ENCODE measurements at regions not wholly inside any gene's neighbourhood (a gene's known extent, or its start where the extent isn't known, plus 50 kb on each side); places are given as distances from the start of the nearest gene placed in this dataset.

DNA sequence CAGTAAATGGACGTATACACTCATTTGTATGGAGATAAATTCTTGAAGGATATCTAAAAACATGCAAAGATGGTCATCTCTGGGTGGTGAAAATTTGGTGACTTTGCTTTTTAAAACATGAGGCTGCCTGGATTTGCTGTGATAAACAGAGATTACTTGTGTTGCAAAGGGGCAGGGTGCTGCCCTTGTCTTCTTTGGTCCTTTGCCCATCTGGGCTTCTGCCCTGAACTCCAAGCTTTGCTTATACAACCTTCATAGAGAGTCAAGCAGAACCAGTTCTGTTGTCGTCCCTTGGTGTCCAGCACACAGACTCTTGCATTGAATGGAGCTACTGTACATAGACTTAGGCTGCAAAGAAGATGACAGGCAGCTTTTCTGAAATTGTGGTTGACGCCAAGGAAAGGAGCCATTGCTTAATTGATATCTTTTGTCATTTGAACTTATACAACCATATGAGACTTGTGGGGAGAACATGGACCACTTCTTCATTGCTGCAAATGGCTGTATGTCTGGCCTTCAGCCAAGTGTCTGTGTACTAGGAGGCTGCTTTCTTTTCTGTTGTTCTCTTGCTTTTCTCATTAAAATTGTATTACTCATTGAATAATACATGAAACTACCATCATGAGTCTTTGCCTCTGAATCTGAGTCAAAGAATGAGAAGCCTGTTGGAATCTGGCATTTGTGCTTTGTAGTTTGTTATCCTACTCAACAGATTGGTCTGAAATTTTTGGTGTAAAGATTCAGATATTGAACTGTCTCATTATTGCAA lies 152.5 kb downstream of the DMRT2 start:
- DNase-seq = no peak

DNA sequence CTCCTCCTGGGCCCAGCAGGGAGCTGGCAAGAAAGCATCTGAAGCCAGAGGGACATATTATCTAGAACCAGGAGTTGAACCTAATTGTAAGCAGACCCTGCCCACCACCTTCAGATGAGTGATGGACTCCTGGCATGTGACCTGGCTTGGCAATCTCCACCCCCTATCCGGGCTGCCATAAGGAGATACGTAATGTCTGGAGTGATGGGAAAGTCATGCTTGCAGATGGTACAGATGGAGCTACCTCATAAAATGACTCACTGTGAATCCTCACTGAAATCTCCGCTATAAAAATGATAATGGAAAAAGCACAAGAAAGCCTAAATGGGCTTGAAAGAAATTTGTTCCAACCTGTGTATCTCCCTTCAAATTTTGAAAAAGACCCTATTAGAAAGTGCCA lies 157.5 kb downstream of the DMRT2 start:
- DNase-seq = no peak

DNA sequence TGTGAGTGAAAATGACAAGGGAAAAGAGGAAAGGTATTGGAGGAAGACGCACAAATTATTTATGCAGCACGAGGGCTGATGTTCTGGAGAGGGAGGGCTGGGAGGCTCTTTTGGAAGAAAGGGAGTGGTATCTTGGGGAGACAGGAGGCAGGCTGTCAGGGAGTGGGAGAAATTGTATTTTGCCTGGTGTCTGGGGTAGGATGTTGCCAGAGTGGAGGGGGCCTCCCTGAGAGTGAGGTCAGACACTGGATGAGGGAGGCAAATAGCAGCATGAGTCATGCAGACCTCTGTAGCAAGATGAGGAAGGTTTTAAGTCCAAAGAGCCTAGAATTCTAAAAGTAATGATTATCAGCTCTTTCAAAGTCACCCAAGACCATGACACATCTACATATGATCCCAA lies 158.0 kb downstream of the DMRT2 start:
- DNase-seq = no peak

DNA sequence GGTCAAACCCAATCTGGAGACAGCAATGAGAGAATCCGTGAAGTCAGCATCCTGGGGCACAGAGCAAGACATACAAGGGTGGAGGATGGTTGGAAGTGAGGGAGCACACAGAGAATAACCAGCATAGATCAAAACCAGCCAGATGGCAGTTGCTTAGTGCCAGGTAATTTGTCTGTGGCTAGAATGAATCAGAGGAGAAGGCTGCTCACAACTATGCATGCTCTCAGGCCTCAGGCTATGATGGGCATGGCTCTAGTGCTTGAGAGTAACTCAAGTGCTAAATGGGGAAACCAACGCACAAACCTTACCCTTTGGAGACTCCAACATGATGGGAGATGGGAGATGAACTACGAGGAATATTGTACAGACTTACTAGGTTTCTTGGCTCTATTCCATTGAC lies 160.8 kb downstream of the DMRT2 start:
- DNase-seq = no peak

DNA sequence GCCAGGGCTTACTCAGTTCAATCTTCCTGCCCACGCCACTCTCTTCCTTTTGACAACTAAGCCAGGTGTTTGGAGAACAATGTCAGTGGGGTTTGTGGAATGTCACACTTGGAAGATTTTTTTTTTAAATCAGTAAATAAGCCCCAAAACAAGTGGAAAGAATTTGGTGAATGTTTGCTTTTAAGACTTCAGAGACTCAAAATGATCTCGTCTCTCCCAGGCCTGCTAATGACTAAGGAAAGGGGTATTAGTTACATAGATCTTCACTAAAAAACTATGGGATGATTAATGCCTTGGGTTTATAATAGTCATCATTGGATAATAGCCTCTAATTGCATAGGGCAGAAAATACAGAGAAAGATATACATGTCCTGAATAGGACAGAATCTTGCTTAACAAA lies 166.4 kb downstream of the DMRT2 start:
- DNase-seq = no peak

DNA sequence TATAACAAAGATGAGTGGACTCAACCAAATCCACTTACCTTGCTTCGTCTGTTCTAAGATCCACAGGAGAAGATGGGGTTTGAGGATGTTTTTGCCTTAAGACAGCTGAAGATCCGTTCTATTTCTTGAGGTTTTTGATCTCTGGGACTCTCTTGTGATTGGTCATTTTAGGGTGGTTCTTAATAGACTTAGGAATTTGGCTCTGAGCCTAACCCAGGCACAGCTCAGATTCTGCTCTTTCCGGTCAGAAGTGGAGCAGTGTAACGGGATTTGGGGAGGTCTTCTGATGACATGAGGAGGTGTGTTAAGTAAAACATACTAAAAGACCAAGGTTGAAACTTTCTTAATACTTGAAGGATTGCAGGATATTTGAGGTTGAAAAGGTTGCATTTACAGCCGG lies 166.9 kb downstream of the DMRT2 start:
- no peak for DNase-seq

DNA sequence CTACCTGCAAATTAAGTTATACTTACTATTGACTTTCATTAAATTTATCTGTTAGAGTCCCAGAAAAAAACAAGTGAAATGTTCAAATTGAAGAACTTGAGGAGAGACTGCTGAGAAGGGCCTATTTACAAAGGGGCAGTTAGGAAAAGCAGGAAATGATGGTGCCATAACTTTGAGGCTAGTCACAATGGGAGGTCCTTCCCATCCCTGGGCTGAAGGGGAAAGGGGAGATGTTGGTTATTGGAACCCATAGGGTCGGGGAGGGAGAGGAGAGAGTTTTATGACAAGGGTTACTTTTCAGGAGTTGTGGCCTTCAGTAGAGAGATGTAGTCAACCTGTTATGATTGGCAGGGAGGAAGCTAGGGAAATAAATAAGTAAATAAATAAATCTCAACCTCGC lies 169.1 kb downstream of the DMRT2 start:
- DNase-seq = no peak

DNA sequence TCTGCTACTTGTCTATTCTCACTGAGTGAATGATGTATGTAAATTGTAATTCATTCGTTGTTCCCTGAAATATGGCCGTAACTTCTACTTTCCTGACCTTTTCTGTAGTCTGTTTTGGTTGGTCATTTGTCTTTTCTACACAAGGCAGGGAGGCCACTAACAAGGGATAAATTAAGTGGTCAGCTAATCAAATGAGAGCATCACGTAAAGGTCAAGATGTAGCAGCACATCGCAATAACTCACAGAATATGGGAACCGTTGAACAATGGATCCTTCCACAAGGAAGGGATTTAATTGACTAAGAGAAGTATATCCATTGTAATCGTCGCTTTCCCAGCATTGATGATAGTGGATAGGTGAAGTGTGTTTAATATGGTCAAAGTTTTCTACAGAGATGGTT lies 171.1 kb downstream of the DMRT2 start:
- no peak for DNase-seq

DNA sequence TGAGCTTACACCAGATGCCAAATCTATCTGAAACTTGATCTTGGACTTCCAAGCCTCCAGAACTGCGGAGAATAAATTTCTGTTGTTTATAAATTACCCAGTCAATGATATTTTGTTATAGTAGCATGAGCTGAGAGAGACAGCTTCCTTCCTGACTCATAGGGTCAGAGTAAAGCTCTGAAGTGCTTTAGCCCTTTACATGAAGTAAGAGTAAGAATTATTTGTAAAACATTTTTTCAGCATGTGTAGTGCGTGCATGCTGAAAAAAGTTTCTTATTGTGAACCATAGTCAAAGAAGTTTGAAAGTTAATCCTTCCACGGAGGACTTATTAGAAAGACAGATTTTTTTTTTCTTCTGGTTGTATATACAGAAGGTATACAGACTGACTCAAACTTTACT lies 172.4 kb downstream of the DMRT2 start:
- no peak for DNase-seq

DNA sequence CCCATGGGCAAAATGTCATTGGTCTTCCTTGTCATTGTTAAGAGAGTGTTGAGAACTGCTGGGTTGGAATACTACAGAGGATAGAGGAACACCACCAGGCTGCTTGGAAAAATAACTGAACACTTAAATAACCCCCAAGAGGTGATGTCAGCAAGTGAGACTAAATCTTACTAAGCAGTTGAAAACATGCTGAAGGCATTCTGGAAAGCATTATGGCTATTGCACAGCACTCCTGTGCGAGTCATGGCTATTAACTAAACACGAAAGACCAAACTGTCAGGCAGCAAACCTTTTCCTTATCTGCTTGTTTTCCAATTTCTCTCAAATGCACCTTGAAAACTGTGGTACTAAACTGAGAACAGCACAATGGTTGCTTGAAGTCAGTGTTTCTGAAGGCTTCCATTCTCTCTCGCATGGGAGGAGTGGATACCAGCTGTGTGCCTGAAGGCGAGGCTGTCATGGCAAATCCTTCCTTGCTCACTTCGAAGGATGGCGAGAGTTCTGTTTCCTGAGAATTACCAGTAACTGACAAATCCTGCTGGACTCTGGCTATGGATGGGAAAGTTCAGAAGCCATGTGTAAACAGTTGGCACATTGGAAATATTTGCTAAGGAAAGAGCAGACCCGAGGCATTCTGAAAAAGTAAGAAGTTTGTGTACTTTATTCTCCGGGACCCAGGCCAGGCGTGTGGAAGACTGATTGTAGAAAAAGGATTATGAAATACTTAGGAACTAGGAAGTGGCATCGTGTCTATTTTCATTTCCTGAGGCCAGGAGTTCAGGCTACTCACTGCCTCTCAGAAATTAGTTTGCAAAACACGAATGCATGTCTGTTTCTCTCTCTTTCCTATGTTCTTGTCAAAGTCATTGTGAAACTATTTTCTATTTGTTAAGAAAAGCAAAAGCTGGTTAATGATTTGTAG lies 182.1 kb downstream of the DMRT2 start:
- no peak for DNase-seq

DNA sequence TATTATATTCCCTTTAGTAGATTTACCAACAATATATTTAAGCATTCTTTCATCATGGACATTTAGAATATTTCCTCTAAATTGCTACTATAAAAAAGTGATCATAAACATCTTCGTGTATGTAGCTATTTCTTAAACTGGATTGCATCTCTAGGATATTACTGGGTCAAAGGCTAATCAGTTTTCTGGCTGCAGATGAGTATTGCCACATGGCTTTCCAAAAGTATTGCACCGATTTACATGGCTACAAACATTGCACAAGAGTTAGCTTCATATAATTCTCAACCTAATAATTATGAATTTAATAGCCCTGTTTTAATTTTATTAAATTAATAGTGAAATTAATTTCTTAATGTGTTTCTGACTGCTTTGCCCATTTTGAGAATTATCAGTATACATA lies 183.4 kb downstream of the DMRT2 start:
- no peak for DNase-seq

DNA sequence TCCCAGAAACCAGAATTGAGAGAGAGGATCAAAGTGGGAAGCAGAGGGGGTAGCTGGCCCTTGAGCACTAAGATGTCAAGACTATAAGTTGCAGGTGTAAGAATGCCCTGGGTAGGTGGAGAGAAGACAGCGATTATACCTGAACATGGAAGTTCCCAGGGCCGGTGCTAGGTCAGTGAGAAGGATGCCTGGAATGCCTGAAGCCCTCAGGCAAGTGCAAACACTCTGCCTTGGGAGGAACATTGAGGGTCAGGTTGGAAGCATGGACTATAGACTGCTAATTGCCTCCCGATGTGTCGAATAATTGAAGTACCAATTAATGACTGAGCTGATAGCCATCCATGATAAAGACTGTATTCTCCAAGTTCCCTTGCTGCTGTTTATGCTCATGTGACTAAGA lies 185.5 kb downstream of the DMRT2 start:
- no peak for DNase-seq

DNA sequence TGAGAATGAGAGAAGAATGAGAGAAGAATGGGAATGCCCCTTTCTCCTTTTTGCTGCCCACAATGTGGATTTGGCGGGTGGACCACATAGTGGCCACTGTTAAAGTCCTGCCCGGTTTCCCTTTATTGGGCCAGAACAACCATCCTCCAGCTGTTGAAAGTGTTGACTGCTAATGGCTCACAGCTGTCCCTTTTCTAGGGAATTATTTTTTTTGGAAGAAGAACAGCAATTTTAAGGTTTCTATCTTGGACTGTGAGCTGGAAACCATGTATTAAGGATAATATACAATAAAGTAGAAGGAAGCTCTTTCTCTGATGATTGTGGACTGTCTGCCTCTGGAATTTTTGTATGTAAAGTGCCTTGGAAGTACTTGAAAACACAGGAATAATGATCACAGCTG lies 185.9 kb downstream of the DMRT2 start:
- no peak for DNase-seq

DNA sequence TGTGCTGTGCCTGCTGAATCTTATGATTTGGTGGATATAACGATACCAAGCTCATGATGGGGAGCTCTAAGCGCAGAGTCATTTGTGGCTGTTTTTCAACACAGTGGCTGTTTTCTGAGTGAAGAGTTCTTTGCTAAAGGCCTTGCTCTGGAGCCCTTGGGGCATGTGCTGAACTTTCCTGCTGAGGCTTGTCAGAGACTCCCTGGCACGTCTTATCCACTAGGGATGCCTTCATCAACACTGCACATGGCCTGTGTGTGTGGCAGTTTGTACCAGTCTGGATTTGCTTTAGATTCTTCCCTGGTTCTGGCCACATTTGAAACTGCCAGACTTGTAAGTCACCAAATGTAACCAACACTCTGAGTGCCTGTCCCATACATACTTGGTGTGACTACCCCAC lies 188.2 kb downstream of the DMRT2 start:
- no peak for DNase-seq

DNA sequence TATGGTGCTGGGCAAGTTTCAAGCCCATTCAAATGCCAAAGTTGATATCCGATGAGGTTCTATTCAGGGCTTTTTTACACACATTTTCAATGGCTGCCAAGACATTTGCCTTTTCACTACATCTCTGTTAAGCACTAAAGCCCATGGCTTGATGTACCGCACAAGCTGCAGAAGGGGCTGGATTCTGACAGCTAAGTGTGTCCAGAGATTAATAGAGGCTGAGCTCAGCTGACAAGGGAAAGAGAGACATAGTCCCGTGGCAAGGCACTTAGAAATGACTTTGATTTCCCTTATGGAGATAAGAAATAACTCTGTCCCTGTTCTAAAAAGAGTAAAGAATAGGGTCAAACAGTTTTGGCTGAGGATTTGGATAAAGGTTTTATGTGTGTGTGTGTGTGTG lies 198.6 kb downstream of the DMRT2 start:
- DNase-seq = no peak

DNA sequence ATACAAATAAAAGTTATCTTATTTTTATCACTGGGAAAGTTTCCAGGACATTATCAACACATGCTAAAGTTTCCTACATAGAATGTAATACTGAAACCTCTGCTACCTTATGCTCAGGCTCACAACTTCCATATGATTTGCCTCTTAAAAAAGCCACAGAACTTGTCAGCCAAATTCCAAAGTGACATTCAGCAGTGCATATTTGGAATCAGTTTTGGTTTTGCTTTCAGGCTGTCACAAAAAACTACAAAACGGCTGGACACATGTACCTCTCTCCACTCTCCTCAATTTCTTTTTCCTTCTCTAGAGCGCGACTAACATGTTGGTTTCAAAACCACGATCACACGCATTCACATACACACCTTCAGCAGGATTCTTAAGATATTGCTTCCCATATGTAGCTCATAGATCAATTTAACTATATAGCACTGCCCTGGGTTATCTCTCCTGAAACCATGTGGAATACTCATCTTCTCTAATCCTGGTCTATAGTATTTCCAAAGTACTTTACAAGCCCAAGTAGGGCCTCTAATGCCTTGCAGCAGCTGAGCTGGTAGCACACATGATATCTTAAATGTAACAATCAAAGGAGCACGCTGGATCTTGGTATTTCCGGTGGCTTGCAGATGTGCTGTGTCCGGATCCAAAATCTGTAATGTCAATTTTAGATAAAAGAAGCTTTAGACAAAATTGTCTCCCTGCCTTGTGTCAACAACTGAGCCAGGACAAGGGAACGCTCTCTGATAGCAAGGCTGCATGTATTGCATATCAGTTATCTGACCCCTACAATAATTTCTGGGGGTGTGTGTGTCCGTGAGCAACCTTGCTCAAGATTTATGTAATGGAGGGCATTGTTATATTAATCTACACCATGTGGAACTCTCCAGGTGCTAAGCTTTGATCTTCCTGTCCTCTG lies 203.2 kb downstream of the DMRT2 start:
- DNase-seq = no peak

DNA sequence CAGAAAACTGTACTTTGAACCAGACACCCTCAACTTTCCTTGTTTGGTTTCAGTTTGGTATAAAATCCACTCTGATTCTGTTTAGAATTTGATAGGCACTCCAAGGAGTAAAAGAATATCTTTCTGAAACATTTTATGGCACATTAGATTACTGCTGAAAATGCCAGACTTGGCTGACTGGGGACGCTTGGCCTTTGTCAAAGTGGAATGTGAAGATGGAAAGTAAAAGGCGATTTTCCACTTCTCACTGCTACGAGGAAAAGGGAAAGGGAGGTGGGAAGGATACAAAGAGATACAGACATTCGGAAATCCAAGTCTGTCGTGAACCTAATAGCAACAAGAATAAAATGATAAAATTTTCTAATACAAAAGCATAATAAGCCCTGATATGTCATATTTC lies 203.9 kb downstream of the DMRT2 start:
- no peak for DNase-seq

DNA sequence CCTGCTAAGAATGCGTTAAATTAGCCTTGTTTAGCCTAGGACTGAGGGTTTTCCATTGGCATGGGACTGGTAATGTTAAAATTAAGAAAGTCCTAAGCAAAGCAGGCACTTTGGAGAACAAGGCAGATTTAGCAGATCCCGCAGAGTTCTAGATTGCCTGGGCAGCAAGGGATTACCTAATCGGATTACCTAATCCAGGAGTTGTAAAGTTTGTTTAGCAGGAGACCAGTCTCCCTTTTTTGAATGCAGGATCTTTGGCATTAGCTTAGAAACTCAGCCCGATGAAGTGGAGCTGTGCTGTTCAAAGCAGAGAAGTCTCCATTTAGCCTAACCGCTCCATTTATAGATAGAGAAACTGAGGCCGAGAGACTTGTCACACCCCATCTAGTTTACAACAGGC lies 206.0 kb downstream of the DMRT2 start:
- DNase-seq = no peak

DNA sequence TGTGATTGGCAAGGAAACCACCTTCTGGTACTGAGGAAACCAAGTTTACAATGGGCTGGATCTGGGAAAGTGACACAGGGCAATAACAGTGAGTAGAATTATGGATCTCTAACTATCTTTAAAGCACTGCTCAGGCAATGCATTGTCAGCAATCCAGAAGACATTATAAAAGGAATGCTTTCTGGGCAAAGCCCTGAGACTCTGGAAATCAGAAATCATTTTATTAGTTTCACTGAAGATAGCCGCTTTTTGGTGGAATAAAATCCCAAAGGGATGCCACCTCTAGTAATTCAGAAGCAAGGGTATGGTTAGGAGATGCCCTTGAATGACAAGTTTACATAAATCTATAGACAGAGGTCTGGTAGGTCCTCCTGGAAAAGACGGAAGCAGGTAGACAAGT lies 211.1 kb downstream of the DMRT2 start:
- DNase-seq = no peak

DNA sequence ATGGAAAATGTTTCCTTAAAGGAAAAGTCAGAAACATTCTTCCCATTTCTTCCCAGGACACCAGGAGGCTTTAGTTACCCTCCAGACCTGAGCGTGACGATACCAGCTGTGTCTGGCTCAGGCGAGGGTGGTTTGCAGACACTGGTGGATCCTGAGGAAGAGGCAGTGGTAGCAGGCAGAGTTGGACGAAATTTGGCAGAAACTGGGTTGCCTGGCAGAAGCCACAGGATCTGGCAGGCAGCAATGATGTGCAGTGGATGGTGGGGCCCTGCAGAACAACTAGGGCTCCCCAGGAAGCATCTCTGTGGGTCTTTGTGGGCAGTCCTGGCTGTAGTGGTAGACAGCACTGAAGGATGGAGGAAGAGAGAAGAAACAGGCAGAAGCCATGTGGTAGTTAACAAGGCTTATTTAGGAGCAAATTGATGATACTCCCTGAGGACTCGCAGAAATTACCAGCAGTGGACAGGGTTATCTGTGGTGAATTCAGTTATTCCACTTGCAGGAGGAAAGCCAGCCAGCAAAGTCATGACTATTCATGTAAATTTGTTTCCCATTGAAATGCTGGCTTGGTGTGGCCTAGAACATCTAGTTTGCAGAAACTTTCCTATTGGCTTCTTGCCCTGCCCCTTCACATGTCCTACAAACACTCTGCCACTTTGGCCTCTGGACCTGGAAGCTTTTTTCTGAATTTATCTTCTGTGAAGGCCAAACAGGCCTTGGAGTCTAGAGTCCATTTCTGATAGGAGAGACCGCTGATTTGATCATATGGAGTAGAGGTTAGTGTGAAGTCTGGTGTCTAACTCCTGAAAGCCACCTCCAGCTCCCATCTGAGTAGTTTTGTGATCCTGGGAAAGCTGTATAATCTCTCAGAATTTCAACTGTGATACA lies 212.0 kb downstream of the DMRT2 start:
- no peak for DNase-seq

DNA sequence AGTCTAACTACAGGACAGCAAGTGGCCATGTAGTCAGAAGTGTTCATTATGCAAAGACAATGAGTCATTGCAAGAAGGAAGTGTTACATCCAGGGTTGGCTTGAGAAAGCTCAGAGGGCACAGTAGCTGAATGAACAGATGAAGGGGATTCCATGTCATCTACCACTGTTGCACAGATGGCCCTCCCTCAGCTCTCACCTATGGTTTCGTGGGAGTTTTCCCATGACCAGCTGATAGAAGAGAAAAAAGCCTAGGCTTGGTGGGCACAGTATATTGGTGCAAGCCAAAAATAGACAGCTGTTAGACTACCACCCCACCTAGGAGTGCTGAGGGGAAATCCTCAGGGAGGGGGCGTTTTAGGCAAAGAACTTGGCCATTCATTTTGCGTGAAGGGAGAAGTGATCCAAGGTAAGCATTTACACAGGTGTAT lies 217.0 kb downstream of the DMRT2 start:
- DNase-seq = no peak

DNA sequence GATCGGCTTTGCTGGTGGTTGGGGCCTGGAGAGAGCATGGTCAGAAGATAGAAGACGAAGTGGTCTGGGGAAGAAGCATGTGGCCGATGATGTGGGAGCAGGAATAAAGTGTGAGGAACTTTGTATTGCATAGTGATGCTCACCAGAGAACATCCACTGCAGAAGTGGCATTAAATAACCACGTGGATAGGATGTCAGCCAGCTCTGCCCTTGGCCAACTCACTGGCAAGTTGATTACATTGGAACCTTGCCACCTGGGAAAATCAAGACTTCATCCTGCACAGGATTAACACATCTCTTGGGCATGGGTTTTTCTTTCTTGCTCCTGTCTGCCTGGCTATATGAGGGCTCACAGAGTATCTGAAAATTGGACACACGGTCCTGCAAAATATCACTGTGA lies 217.4 kb downstream of the DMRT2 start:
- DNase-seq = no peak
